Skin of body (tissue), 1 donor: ENCODE measurements at regions not wholly inside any gene's neighbourhood (a gene's known extent, or its start where the extent isn't known, plus 50 kb on each side); places are given as distances from the start of the nearest gene placed in this dataset.
"Not testable (repeated sequence)": the region's sequence is repeated elsewhere in the genome, so short reads cannot be mapped to it uniquely, and the experiment has no call there.

Experiments
- DNase-seq: peaks from one replicate; lab custom pipeline; 2025; lab: John Stamatoyannopoulos, UW

- DNase-seq: no peak
Measured at GRCh38 chr9:129317179-129318011, 139.3 kb upstream of the IER5L start.

- DNase-seq: no peak
Measured at GRCh38 chr9:129316281-129317030, 138.4 kb upstream of the IER5L start.

GRCh38 chr9:129313331-129313955 is 135.4 kb upstream of the IER5L start:
- DNase-seq: no peak

- DNase-seq: no peak
Measured at GRCh38 chr9:129312251-129313122, 134.4 kb upstream of the IER5L start.

- DNase-seq: no peak
Measured at GRCh38 chr9:129311643-129312042, 133.6 kb upstream of the IER5L start.

GRCh38 chr9:129310666-129311350 is 132.7 kb upstream of the IER5L start:
- DNase-seq: no peak

GRCh38 chr9:129309906-129310305 is 131.8 kb upstream of the IER5L start:
- DNase-seq: no peak

GRCh38 chr9:129309041-129309430 is 131.0 kb upstream of the IER5L start:
- no peak for DNase-seq

- DNase-seq: no peak
Measured at GRCh38 chr9:129307227-129307970, 129.3 kb upstream of the IER5L start.

- no peak for DNase-seq
Measured at GRCh38 chr9:129306318-129306973, 128.4 kb upstream of the IER5L start.

GRCh38 chr9:129305246-129305645 is 127.2 kb upstream of the IER5L start:
- DNase-seq: no peak

- no peak for DNase-seq
Measured at GRCh38 chr9:129301941-129302340, 123.9 kb upstream of the IER5L start.

GRCh38 chr9:129296195-129296594 is 118.1 kb upstream of the IER5L start:
- DNase-seq: not testable (repeated sequence)

GRCh38 chr9:129291041-129291501 is 113.0 kb upstream of the IER5L start:
- DNase-seq: no peak

- DNase-seq: no peak
Measured at GRCh38 chr9:129290606-129291005, 112.5 kb upstream of the IER5L start.

GRCh38 chr9:129289883-129290282 is 111.8 kb upstream of the IER5L start:
- no peak for DNase-seq

- DNase-seq: no peak
Measured at GRCh38 chr9:129289131-129289731, 111.2 kb upstream of the IER5L start.

- DNase-seq: no peak
Measured at GRCh38 chr9:129287619-129288305, 109.7 kb upstream of the IER5L start.
